IMR-90 (cell line): ENCODE measurements at regions not wholly inside any gene's neighbourhood (a gene's known extent, or its start where the extent isn't known, plus 50 kb on each side); places are given as distances from the start of the nearest gene placed in this dataset.

ENCODE experiments used
- ATAC-seq: fragments of 200-7000 bp; cut with Tn5 transposase; 2 replicates; pipeline ENCODE4 v1.9.1; 2020; ENCODE audit warnings: low read depth, mild to moderate bottlenecking, moderate library complexity
- BruUV-seq: library from RNA; stranded (reverse); fragments of 400-500 nt; replicated peaks from 2 replicates; lab custom pipeline; 2021; lab: Mats Ljungman, UMichigan
- CTCF ChIA-PET: fragments of 300-600 bp; formaldehyde crosslinking; extraction: SDS; loops from one replicate; lab custom pipeline; 2021; ENCODE audit warnings: antibody characterized with exemption; lab: Yijun Ruan, JAX
- POLR2A ChIA-PET: fragments of 300-600 bp; sonication (Branson Sonifier 250); formaldehyde crosslinking; loops from one replicate; lab custom pipeline; 2022; ENCODE audit warnings: antibody characterized with exemption; ENCODE audit not compliant: unreplicated experiment; lab: Charles Lee
- DNase-seq: peaks from one replicate; pipeline ENCODE4 v3.0.0; 2013
- H2AFZ ChIP-seq: replicated peaks from 2 replicates; pipeline ENCODE3; 2013; ENCODE audit warnings: low read length, mild to moderate bottlenecking; ENCODE audit not compliant: poor library complexity
- H2AK5ac ChIP-seq: 2 replicates; pipeline ENCODE4 v1.6.1; 2013; ENCODE audit warnings: low read depth, low read length, inconsistent platforms
- H2AK9ac ChIP-seq: replicated peaks from 2 replicates; pipeline ENCODE3; 2013; ENCODE audit warnings: mild to moderate bottlenecking, low read depth, low read length, moderate library complexity; ENCODE audit not compliant: poor library complexity
- H2BK120ac ChIP-seq: 2 replicates; pipeline ENCODE4 v1.6.1; 2013; ENCODE audit warnings: low read depth, low read length, inconsistent platforms
- H2BK15ac ChIP-seq: 3 replicates; pipeline ENCODE4 v1.6.1; 2013; ENCODE audit warnings: low read depth, low read length, inconsistent platforms
- H2BK20ac ChIP-seq: 2 replicates; pipeline ENCODE4 v1.6.1; 2013; ENCODE audit warnings: low read depth, mild to moderate bottlenecking, inconsistent platforms, low read length, moderate library complexity
- H2BK5ac ChIP-seq: 2 replicates; pipeline ENCODE4 v1.6.1; 2013; ENCODE audit warnings: mild to moderate bottlenecking, low read depth, low read length, inconsistent platforms; ENCODE audit not compliant: poor library complexity, severe bottlenecking
- H3K14ac ChIP-seq: replicated peaks from 2 replicates; pipeline ENCODE4 v1.6.1; 2013; ENCODE audit warnings: low read depth, low read length, inconsistent platforms
- H3K18ac ChIP-seq: 2 replicates; pipeline ENCODE4 v1.6.1; 2013; ENCODE audit warnings: low read depth, low read length, control low read depth
- H3K23ac ChIP-seq: 2 replicates; pipeline ENCODE4 v1.6.1; 2013; ENCODE audit warnings: low read depth, low read length, inconsistent platforms
- H3K27ac ChIP-seq: 2 replicates; pipeline ENCODE4 v1.5.1; 2013; ENCODE audit warnings: mild to moderate bottlenecking, control low read depth, low read length; ENCODE audit not compliant: insufficient read depth
- H3K27me3 ChIP-seq: 2 replicates; pipeline ENCODE4 v1.6.1; 2013; ENCODE audit warnings: low read length; ENCODE audit not compliant: control insufficient read depth, insufficient read depth
- H3K36me3 ChIP-seq: 2 replicates; pipeline ENCODE4 v1.6.1; 2013; ENCODE audit warnings: low read length, mixed read lengths; ENCODE audit not compliant: control insufficient read depth, insufficient read depth
- H3K4ac ChIP-seq: 2 replicates; pipeline ENCODE4 v1.6.1; 2013; ENCODE audit warnings: low read depth, low read length, inconsistent platforms
- H3K4me1 ChIP-seq: 2 replicates; pipeline ENCODE4 v1.6.1; 2013; ENCODE audit warnings: low read length, mixed read lengths; ENCODE audit not compliant: control insufficient read depth, insufficient read depth
- H3K4me2 ChIP-seq: 2 replicates; pipeline ENCODE4 v1.6.1; 2013; ENCODE audit warnings: low read depth, mild to moderate bottlenecking, control low read depth, low read length, moderate library complexity
- H3K4me3 ChIP-seq: 2 replicates; pipeline ENCODE4 v1.5.1; 2013; ENCODE audit warnings: low read depth, mild to moderate bottlenecking, control low read depth, low read length, moderate library complexity; ENCODE audit not compliant: insufficient read depth
- H3K56ac ChIP-seq: 2 replicates; pipeline ENCODE4 v1.6.1; 2013; ENCODE audit warnings: low read length, inconsistent platforms; ENCODE audit not compliant: insufficient read depth; ENCODE audit errors: extremely low read depth
- H3K79me1 ChIP-seq, 2 experiments: 2 replicates each; pipeline ENCODE4 v1.6.1; 2013; ENCODE audit warnings: low read length in 2 of 2, inconsistent platforms in 1 of 2, low read depth in 1 of 2
- H3K9ac ChIP-seq: 2 replicates; pipeline ENCODE4 v1.6.1; 2013; ENCODE audit warnings: low read depth, low read length, control low read depth
- H3K9me1 ChIP-seq: 2 replicates; pipeline ENCODE4 v1.6.1; 2013; ENCODE audit warnings: low read length, inconsistent platforms; ENCODE audit not compliant: insufficient read depth
- H3K9me3 ChIP-seq: 2 replicates; pipeline ENCODE4 v1.6.1; 2013; ENCODE audit warnings: low read length; ENCODE audit not compliant: control insufficient read depth, insufficient read depth
- H4K20me1 ChIP-seq: 2 replicates; pipeline ENCODE4 v1.6.1; 2013; ENCODE audit warnings: low read length, inconsistent platforms; ENCODE audit not compliant: insufficient read depth
- H4K5ac ChIP-seq: 2 replicates; pipeline ENCODE4 v1.6.1; 2013; ENCODE audit warnings: mild to moderate bottlenecking, low read depth, low read length, control low read depth
- H4K8ac ChIP-seq, 2 experiments: 2 replicates each; pipeline ENCODE4 v1.6.1; 2013; ENCODE audit warnings: low read depth in 2 of 2, low read length in 2 of 2, control low read depth in 1 of 2, inconsistent platforms in 1 of 2
- H4K91ac ChIP-seq: 2 replicates; pipeline ENCODE4 v1.6.1; 2013; ENCODE audit warnings: low read depth, low read length, inconsistent platforms; ENCODE audit not compliant: insufficient read depth
- BHLHE40 ChIP-seq: fragments of 150-350 bp; IDR thresholded peaks from 2 replicates; pipeline ENCODE4 v1.6.1; 2016; ENCODE audit warnings: mild to moderate bottlenecking, low read depth, low read length
- CEBPB ChIP-seq: IDR thresholded peaks from 2 replicates; pipeline ENCODE4 v1.6.1; 2012; ENCODE audit warnings: low read depth, low read length, improper control_type of control experiment
- CHD1 ChIP-seq: IDR thresholded peaks from 2 replicates; pipeline ENCODE4 v1.6.1; 2012; ENCODE audit warnings: low read depth, low read length, improper control_type of control experiment
- CTCF ChIP-seq: conservative IDR thresholded peaks from 2 replicates; pipeline ENCODE4 v1.5.1; 2012; ENCODE audit warnings: mild to moderate bottlenecking, low read depth, low read length, improper control_type of control experiment
- ELK1 ChIP-seq: fragments of 150-350 bp; IDR thresholded peaks from 2 replicates; pipeline ENCODE4 v1.6.1; 2016; ENCODE audit warnings: low read depth, mild to moderate bottlenecking, low read length, moderate library complexity, borderline replicate concordance
- FOS ChIP-seq: fragments of 150-350 bp; IDR thresholded peaks from 2 replicates; pipeline ENCODE4 v1.6.1; 2016; ENCODE audit warnings: low read depth, low read length
- MAFK ChIP-seq: IDR thresholded peaks from 2 replicates; pipeline ENCODE4 v1.6.1; 2012; ENCODE audit warnings: low read depth, low read length, improper control_type of control experiment
- MAZ ChIP-seq: IDR thresholded peaks from 2 replicates; pipeline ENCODE4 v1.6.1; 2012; ENCODE audit warnings: low read depth, mild to moderate bottlenecking, low read length, improper control_type of control experiment, moderate library complexity, borderline replicate concordance
- MXI1 ChIP-seq: IDR thresholded peaks from 2 replicates; pipeline ENCODE4 v1.6.1; 2012; ENCODE audit warnings: low read depth, mild to moderate bottlenecking, low read length, moderate library complexity, borderline replicate concordance
- NFE2L2 ChIP-seq: fragments of 150-350 bp; IDR thresholded peaks from 2 replicates; pipeline ENCODE4 v1.6.1; 2016; ENCODE audit warnings: low read depth, mild to moderate bottlenecking, low read length
- POLR2A ChIP-seq: IDR thresholded peaks from 2 replicates; pipeline ENCODE4 v1.6.1; 2012; ENCODE audit warnings: mild to moderate bottlenecking, low read depth, low read length
- RAD21 ChIP-seq: IDR thresholded peaks from 2 replicates; pipeline ENCODE4 v1.6.1; 2012; ENCODE audit warnings: low read length, improper control_type of control experiment
- RCOR1 ChIP-seq: IDR thresholded peaks from 2 replicates; pipeline ENCODE4 v1.6.1; 2012; ENCODE audit warnings: mild to moderate bottlenecking, low read length, improper control_type of control experiment; ENCODE audit not compliant: insufficient replicate concordance
- RFX5 ChIP-seq: IDR thresholded peaks from 2 replicates; pipeline ENCODE4 v1.8.0; 2012; ENCODE audit warnings: low read depth, mild to moderate bottlenecking, low read length, moderate library complexity
- SMC3 ChIP-seq: fragments of 150-350 bp; IDR thresholded peaks from 2 replicates; pipeline ENCODE4 v1.6.1; 2016; ENCODE audit warnings: low read depth, mild to moderate bottlenecking, antibody characterized with exemption, low read length, moderate library complexity
- USF2 ChIP-seq: fragments of 150-350 bp; IDR thresholded peaks from 2 replicates; pipeline ENCODE4 v1.6.1; 2017; ENCODE audit warnings: mild to moderate bottlenecking, antibody characterized with exemption, low read length, low read depth
- WGBS, 2 experiments: methylation state at CpG; one replicate each; pipeline versions ENCODE4 v1.1.5 to v1.1.7; 2013; ENCODE audit warnings: missing lambda C conversion rate in 2 of 2; ENCODE audit not compliant: insufficient read length in 1 of 2; ENCODE audit errors: extremely low coverage in 2 of 2; 5-methylcytosine and 5-hydroxymethylcytosine counted together
- dilution Hi-C: fragments of 300-500 bp; cut with HindIII; formaldehyde crosslinking; loops from one replicate; pipeline ENCODE4 v1.14.3; 2018; ENCODE audit warnings: low sequenced_read_pairs; ENCODE audit not compliant: unreplicated experiment
- in situ Hi-C: fragments of 300-500 bp; cut with MboI; formaldehyde crosslinking; loops from 3 replicates; pipeline ENCODE4 v1.14.3; 2019; ENCODE audit warnings: low sequenced_read_pairs, inconsistent platforms, mixed read lengths
- intact Hi-C: fragments of 100-400 bp; cut with micrococcal nuclease; formaldehyde crosslinking; loops from 2 replicates; pipeline ENCODE4 v1.10.0; 2022

- Histone ChIP-seq H3K9ac (no peak overlapping the region), H3K4me3 (no peak overlapping the region), H3K9me1 (no peaks in the 10 kb centered on the region), H2BK120ac (no peak overlapping the region), H3K23ac (no peak overlapping the region), H2AFZ (no peak overlapping the region), H3K4me2 (no peak overlapping the region), H2AK9ac (no peak overlapping the region), H4K20me1 (no peaks in the 10 kb centered on the region), H2BK15ac (no peak overlapping the region), H4K8ac (no peak overlapping the region), H3K36me3 (no peaks in the 10 kb centered on the region), H3K9me3 (peaks cover 13% of the 10 kb centered on the region), H3K27me3 (no peaks in the 10 kb centered on the region), H3K18ac (no peak overlapping the region), H4K91ac (no peak overlapping the region), H3K27ac (no peak overlapping the region), H3K79me1 (no peaks in the 10 kb centered on the region), H3K56ac (no peak overlapping the region), H3K4ac (no peak overlapping the region), H2BK20ac (no peak overlapping the region), H2BK5ac (no peak overlapping the region), H4K5ac (no peak overlapping the region), H3K4me1 (no peaks in the 10 kb centered on the region), H2AK5ac (no peak overlapping the region), H3K14ac (no peak overlapping the region)
- no CpG with 5 or more reads among the region's 2 CpGs for WGBS, 2 experiments
- CTCF ChIA-PET: no interaction called here
- dilution Hi-C loops (no loop called here), intact Hi-C loops (no loop called here), in situ Hi-C loops (no loop called here)
- no TSS peak for BruUV-seq
- no peak for TF ChIP-seq MAZ
- no peak for TF ChIP-seq CHD1
- TF ChIP-seq BHLHE40: no peak
- no peak for TF ChIP-seq POLR2A
- TF ChIP-seq NFE2L2: no peak
- no peak for TF ChIP-seq ELK1
- no peak for TF ChIP-seq MXI1
- no peak for TF ChIP-seq CTCF
- no peak for TF ChIP-seq RFX5
- TF ChIP-seq CEBPB: no peak
- no peak for TF ChIP-seq SMC3
- no peak for TF ChIP-seq RAD21
- no peak for TF ChIP-seq RCOR1
- TF ChIP-seq USF2: no peak
- TF ChIP-seq FOS: no peak
- no peak for TF ChIP-seq MAFK
- ATAC-seq: no peak
- no peak for DNase-seq
- POLR2A ChIA-PET: no interaction called here
Measured at GRCh38 chr13:54301085-54301484, 1272.5 kb downstream of the OLFM4 start.
